ENCODE measurements at regions not wholly inside any gene's neighbourhood (a gene's known extent, or its start where the extent isn't known, plus 50 kb on each side); places are given as distances from the start of the nearest gene placed in this dataset.

DNA sequence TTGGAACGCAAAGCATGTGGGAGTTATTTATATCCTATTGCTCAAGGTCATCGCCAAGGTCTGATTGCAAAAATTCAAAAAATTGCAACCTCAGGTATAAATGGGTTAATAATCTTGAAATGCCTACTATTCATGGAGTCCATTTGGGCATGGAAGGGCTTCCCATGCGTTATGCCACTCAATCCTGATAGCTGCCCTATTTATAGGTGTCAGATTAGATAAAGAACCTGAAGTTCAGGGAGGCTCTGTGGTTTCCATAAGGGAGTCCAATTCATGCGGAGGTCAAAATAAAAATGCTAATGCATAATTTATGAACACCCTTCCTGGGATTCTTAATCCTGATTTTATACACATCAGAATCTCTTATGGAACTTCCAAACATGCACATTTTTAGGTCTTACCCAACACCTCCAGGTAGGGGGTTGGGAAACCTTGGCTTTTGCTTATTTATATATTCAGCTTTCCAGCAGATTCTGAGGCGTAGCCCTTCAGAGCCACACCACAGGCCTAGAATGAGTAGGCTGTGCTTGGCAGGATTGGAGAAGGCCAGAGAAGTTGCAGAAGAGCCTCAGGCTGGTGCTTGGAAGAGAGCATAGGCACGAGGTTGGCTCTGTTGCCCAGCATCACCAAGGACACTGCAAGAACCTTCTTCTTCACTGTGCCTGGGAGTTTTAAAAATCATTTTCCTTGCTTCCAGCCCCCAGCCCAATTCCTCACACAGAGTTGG lies 324.4 kb upstream of the CFAP20DC start:
- H3F3A ChIP-seq (ENCODE audit: insufficient read depth, low read length, poor library complexity, severe bottlenecking): no peaks in the 10 kb centered on the region
- no peak for TF ChIP-seq RAD21 (conservative IDR thresholded peaks at IDR 0.05)
- TF ChIP-seq, protein P1, sequence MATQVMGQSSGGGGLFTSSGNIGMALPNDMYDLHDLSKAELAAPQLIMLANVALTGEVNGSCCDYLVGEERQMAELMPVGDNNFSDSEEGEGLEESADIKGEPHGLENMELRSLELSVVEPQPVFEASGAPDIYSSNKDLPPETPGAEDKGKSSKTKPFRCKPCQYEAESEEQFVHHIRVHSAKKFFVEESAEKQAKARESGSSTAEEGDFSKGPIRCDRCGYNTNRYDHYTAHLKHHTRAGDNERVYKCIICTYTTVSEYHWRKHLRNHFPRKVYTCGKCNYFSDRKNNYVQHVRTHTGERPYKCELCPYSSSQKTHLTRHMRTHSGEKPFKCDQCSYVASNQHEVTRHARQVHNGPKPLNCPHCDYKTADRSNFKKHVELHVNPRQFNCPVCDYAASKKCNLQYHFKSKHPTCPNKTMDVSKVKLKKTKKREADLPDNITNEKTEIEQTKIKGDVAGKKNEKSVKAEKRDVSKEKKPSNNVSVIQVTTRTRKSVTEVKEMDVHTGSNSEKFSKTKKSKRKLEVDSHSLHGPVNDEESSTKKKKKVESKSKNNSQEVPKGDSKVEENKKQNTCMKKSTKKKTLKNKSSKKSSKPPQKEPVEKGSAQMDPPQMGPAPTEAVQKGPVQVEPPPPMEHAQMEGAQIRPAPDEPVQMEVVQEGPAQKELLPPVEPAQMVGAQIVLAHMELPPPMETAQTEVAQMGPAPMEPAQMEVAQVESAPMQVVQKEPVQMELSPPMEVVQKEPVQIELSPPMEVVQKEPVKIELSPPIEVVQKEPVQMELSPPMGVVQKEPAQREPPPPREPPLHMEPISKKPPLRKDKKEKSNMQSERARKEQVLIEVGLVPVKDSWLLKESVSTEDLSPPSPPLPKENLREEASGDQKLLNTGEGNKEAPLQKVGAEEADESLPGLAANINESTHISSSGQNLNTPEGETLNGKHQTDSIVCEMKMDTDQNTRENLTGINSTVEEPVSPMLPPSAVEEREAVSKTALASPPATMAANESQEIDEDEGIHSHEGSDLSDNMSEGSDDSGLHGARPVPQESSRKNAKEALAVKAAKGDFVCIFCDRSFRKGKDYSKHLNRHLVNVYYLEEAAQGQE (IDR thresholded peaks at IDR 0.05; ENCODE audit: borderline replicate concordance): no peak
- TF ChIP-seq TAF1 (IDR thresholded peaks at IDR 0.05; ENCODE audit: low read depth): no peak
- TF ChIP-seq EZH2 (IDR thresholded peaks at IDR 0.05; ENCODE audit: borderline replicate concordance, insufficient read depth, low read length, poor library complexity, severe bottlenecking): no peak
- TF ChIP-seq SMC3 (conservative IDR thresholded peaks at IDR 0.05; ENCODE audit: poor library complexity): no peak
- TF ChIP-seq POLR2AphosphoS5 (IDR thresholded peaks at IDR 0.05): no peak
- no peak for TF ChIP-seq EP300 (conservative IDR thresholded peaks at IDR 0.05; ENCODE audit: poor library complexity, severe bottlenecking)
- TF ChIP-seq, protein P2, sequence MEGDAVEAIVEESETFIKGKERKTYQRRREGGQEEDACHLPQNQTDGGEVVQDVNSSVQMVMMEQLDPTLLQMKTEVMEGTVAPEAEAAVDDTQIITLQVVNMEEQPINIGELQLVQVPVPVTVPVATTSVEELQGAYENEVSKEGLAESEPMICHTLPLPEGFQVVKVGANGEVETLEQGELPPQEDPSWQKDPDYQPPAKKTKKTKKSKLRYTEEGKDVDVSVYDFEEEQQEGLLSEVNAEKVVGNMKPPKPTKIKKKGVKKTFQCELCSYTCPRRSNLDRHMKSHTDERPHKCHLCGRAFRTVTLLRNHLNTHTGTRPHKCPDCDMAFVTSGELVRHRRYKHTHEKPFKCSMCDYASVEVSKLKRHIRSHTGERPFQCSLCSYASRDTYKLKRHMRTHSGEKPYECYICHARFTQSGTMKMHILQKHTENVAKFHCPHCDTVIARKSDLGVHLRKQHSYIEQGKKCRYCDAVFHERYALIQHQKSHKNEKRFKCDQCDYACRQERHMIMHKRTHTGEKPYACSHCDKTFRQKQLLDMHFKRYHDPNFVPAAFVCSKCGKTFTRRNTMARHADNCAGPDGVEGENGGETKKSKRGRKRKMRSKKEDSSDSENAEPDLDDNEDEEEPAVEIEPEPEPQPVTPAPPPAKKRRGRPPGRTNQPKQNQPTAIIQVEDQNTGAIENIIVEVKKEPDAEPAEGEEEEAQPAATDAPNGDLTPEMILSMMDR (IDR thresholded peaks at IDR 0.05; ENCODE audit: poor library complexity, severe bottlenecking): no peak
- TF ChIP-seq MXI1 (conservative IDR thresholded peaks at IDR 0.05; ENCODE audit: poor library complexity, severe bottlenecking): no peak
- no peaks in the 10 kb centered on the region for H4K20me1 ChIP-seq (ENCODE audit: insufficient read depth)
- no peaks in the 10 kb centered on the region for H3K9me3 ChIP-seq (ENCODE audit: low read length)
- H3K27me3 ChIP-seq (ENCODE audit: insufficient read depth, low read depth, low read length): no peaks in the 10 kb centered on the region
- no peaks in the 10 kb centered on the region for H3K36me3 ChIP-seq (ENCODE audit: insufficient read depth, low read length)
- H3K79me2 ChIP-seq (replicated peaks; ENCODE audit: insufficient read depth, low read length): no peaks in the 10 kb centered on the region
- H3K4me3 ChIP-seq (ENCODE audit: low read length): no peak overlapping the region
- no peak overlapping the region for H3K4me2 ChIP-seq (ENCODE audit: low read length)
- H3K27ac ChIP-seq (ENCODE audit: low read length): no peak overlapping the region
- no peaks in the 10 kb centered on the region for H3K9me2 ChIP-seq (ENCODE audit: insufficient read depth, low read length)
- no peak overlapping the region for H3K9ac ChIP-seq (ENCODE audit: low read length)
- H2AFZ ChIP-seq (ENCODE audit: low read depth, low read length): no peak overlapping the region

DNA sequence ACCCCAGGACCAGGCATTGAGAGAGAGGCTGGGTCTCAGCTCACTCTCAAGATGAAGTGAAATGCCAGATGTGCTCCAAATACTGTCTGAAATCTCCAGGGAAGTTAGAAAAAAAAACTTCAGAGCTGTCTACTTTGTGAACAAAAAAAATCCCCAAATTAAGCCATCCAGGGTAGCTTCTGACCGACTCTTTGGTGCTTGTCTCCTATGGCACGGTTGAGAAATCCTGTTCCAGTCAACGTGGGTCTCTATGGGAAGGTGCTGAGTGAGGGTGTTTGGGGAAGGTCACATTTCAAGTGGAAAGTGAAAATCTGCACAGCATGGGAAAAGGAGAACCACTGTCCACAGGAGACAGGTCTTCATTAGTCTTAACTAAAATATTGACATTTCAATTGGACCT lies 322.5 kb upstream of the CFAP20DC start:
- H3K36me3 ChIP-seq (ENCODE audit: insufficient read depth, low read length): no peaks in the 10 kb centered on the region
- no peaks in the 10 kb centered on the region for H3F3A ChIP-seq (ENCODE audit: insufficient read depth, low read length, poor library complexity, severe bottlenecking)
- H3K9ac ChIP-seq (ENCODE audit: low read length): no peak overlapping the region
- H3K4me2 ChIP-seq (ENCODE audit: low read length): no peak overlapping the region
- no peaks in the 10 kb centered on the region for H3K9me3 ChIP-seq (ENCODE audit: low read length)
- H3K9me2 ChIP-seq (ENCODE audit: insufficient read depth, low read length): no peaks in the 10 kb centered on the region
- no peak overlapping the region for H3K27ac ChIP-seq (ENCODE audit: low read length)
- TF ChIP-seq MXI1 (conservative IDR thresholded peaks at IDR 0.05; ENCODE audit: poor library complexity, severe bottlenecking): no peak
- TF ChIP-seq, protein P2 (IDR thresholded peaks at IDR 0.05; ENCODE audit: poor library complexity, severe bottlenecking): no peak
- no peak for TF ChIP-seq EP300 (conservative IDR thresholded peaks at IDR 0.05; ENCODE audit: poor library complexity, severe bottlenecking)
- no peak for TF ChIP-seq RAD21 (conservative IDR thresholded peaks at IDR 0.05)
- TF ChIP-seq TAF1 (IDR thresholded peaks at IDR 0.05; ENCODE audit: low read depth): no peak
- no peak overlapping the region for H3K4me3 ChIP-seq (ENCODE audit: low read length)
- no peak overlapping the region for H2AFZ ChIP-seq (ENCODE audit: low read depth, low read length)
- no peaks in the 10 kb centered on the region for H3K27me3 ChIP-seq (ENCODE audit: insufficient read depth, low read depth, low read length)
- H4K20me1 ChIP-seq (ENCODE audit: insufficient read depth): no peaks in the 10 kb centered on the region
- H3K79me2 ChIP-seq (replicated peaks; ENCODE audit: insufficient read depth, low read length): no peaks in the 10 kb centered on the region

Measured in neural cell (in vitro differentiated cells).